CD8-positive, alpha-beta memory T cell (primary cell): ENCODE measurements at regions not wholly inside any gene's neighbourhood (a gene's known extent, or its start where the extent isn't known, plus 50 kb on each side); places are given as distances from the start of the nearest gene placed in this dataset.

ENCODE experiments used
- CTCF ChIA-PET: fragments of 350-600 bp; sonication (Branson Sonifier 250); formaldehyde crosslinking; loops from one replicate; lab custom pipeline; 2021; ENCODE audit warnings: antibody characterized with exemption; lab: Charles Lee
- POLR2A ChIA-PET: fragments of 350-600 bp; sonication (Branson Sonifier 250); formaldehyde crosslinking; loops from one replicate; lab custom pipeline; 2021; ENCODE audit warnings: antibody characterized with exemption; lab: Charles Lee
- DNase-seq, 5 donors: peaks; one replicate each; pipeline versions ENCODE4 v3.0.0 to v3.0.0-alpha.2; 2020 to 2022; ENCODE audit warnings: mixed read lengths in 1 of 5
- H3K27ac ChIP-seq: one replicate; pipeline ENCODE4 v1.7.0; 2013; ENCODE audit warnings: low read depth, mild to moderate bottlenecking, low read length, moderate library complexity
- H3K27me3 ChIP-seq: 2 replicates; pipeline ENCODE4 v1.7.0; 2013; ENCODE audit warnings: low read length, mild to moderate bottlenecking; ENCODE audit not compliant: insufficient read depth, poor library complexity, severe bottlenecking
- H3K36me3 ChIP-seq: 2 replicates; pipeline ENCODE4 v1.7.0; 2013; ENCODE audit warnings: mild to moderate bottlenecking, low read length, moderate library complexity; ENCODE audit not compliant: insufficient read depth
- H3K4me1 ChIP-seq: 2 replicates; pipeline ENCODE4 v1.7.0; 2013; ENCODE audit warnings: mild to moderate bottlenecking, low read length, moderate library complexity; ENCODE audit not compliant: insufficient read depth
- H3K4me3 ChIP-seq: 2 replicates; pipeline ENCODE4 v1.7.0; 2013; ENCODE audit warnings: mild to moderate bottlenecking, low read length
- H3K9me3 ChIP-seq: 2 replicates; pipeline ENCODE4 v1.7.0; 2013; ENCODE audit warnings: mild to moderate bottlenecking, low read length
- H3K27ac Mint-ChIP-seq, 8 donors: one replicate each; pipeline ENCODE4 v1.8.0; 2020 to 2021; ENCODE audit warnings: mixed read lengths in 8 of 8, mild to moderate bottlenecking in 6 of 8, inconsistent platforms in 3 of 8, moderate library complexity in 3 of 8
- H3K27me3 Mint-ChIP-seq, 2 donors: one replicate each; pipeline ENCODE4 v1.8.0; 2020 to 2021; ENCODE audit warnings: mixed read lengths in 2 of 2, mild to moderate bottlenecking in 1 of 2, moderate library complexity in 1 of 2
- H3K36me3 Mint-ChIP-seq, 3 donors: one replicate each; pipeline ENCODE4 v1.8.0; 2020 to 2021; ENCODE audit warnings: mixed read lengths in 3 of 3, inconsistent platforms in 1 of 3, mild to moderate bottlenecking in 1 of 3
- H3K4me1 Mint-ChIP-seq, 3 donors: one replicate each; pipeline ENCODE4 v1.8.0; 2020 to 2021; ENCODE audit warnings: mixed read lengths in 3 of 3, inconsistent platforms in 1 of 3, mild to moderate bottlenecking in 1 of 3
- H3K4me3 Mint-ChIP-seq, 7 donors: one replicate each; pipeline ENCODE4 v1.8.0; 2020 to 2021; ENCODE audit warnings: mixed read lengths in 7 of 7, mild to moderate bottlenecking in 6 of 7, moderate library complexity in 4 of 7, inconsistent platforms in 2 of 7
- H3K9me3 Mint-ChIP-seq, 5 donors: one replicate each; pipeline ENCODE4 v1.8.0; 2020 to 2022; ENCODE audit warnings: mixed read lengths in 5 of 5, mild to moderate bottlenecking in 3 of 5, moderate library complexity in 2 of 5, inconsistent platforms in 1 of 5

DNA sequence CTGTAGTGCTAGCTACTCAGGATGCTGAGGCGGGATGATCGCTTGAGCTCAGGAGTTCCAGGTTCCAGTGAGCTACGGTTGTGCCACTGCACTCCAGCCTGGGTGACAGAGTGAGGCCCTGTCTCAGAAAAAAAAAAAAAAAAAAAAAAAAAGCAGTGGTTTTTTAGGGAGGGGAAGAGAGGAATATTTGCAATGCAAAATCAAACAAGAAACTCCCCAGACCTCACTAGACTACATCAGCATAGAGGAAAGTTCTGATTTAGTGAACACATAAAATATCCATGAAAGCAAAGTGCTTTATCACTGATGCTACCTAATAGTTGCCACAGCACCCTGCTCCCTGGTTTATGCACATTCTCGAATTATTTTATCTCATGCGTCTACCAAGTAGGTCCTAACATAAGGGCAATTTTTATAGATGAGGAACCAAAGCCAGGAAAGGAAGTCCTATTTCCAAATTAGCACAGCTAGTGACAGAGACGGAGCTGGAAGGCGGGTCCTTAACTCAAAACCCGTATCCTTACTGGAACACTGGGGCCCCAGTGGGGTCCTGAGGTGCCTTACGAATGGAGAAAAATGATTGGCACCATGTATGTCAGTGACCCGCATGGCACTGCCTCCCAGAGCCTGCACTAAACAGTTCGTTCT lies 50.7 kb upstream of the GPR157 start:
- ChIA-PET POLR2A (interaction anchor here (0.7 kb wide), 1 partner anchor 812 kb away, joined by 13 read pairs; no protein-coding TSS in a partner anchor), CTCF (interaction anchor here (0.6 to 1.7 kb wide), 7 partner anchors 10 to 315 kb away, joined by 3 to 5 read pairs (median 3); no protein-coding TSS in a partner anchor)
- Mint-ChIP-seq H3K4me3 (peak overlapping the region in 1 of 7 donors; percentile 14), H3K27ac (no peak overlapping the region), H3K27me3 (peaks cover 19 to 49% of the 10 kb centered on the region in 2 donors), H3K4me1 (peaks cover 6 to 8% (median 7%) of the 10 kb centered on the region in 3 donors), H3K36me3 (no peaks in the 10 kb centered on the region), H3K9me3 (no peaks in the 10 kb centered on the region)
- Histone ChIP-seq H3K27ac (no peak overlapping the region), H3K9me3 (no peaks in the 10 kb centered on the region), H3K36me3 (no peaks in the 10 kb centered on the region), H3K4me3 (no peak overlapping the region), H3K4me1 (peaks cover 6% of the 10 kb centered on the region), H3K27me3 (peaks cover 13% of the 10 kb centered on the region)
- DNase-seq: no peak

DNA sequence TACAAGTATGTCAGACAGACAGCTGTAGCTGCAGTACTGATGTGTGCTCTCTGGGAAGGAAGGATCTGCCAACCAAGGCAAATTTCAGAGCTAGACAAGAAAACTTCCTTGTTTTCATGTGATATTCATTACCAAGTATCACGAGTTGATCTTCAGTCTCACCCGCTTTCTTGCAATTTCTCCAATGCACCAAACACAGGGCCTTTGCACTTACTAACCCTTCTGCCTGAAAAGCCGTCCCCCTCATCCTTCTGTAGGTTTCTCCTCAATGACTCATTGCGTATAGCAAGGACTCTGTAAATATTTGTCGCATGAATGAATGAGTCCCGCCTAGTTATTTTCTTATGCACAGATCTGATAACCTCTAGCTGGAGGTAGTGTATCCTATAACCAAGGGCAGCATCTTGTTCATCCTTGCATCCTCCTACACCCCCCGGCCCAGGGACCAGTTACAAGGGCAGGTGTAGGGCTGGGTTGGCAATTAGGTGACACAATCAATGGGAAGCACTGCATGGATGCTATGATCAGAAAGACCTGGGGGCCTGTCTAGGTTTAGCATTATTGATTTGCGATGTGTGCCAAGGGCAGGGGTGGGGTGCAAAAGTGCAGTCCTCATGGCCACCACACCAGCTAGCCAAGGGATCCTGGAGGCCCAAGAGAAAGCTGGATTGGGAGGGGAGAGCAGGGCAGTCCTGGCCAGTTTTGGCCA lies 51.4 kb upstream of the GPR157 start:
- H3K4me3 ChIP-seq: no peak overlapping the region
- H3K9me3 ChIP-seq: no peaks in the 10 kb centered on the region
- peaks cover 13% of the 10 kb centered on the region for H3K27me3 ChIP-seq

DNA sequence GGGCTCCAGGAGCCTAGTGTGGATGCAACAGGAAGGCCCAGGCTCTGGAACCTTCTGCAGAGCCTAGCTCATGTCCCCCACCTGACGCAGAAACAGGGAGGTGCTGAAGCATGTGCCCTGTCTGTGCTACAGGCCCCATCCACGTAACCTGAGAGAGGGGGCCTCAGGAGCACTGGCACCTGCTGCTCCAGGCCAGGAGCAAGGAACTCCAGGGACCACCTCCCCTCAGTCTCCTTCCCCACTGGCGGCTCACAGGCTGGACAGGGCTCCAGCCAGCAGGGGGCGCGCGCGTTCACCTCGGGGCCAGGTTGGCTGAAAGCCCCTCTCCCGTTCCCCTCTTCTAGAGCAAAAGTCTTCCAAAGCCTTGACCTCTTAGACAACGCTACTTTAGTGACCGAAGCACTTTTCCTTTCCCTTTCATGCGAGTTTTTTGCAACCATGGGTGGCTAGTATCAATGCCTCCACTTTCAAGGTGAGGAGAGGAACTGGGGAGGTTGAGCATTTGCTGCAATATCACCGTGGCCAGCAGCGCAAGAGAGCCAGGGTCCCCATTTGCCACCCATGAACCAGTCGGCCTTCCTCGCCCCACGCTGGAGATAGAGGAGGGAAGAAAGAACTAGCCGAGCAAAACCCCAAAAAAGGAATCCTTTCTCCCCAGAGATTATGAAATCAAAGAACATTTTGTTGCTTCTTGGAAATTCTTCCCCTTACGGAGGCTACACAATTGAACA lies 52.4 kb upstream of the GPR157 start:
- Histone ChIP-seq H3K36me3 (no peaks in the 10 kb centered on the region), H3K4me1 (peaks cover 6% of the 10 kb centered on the region), H3K9me3 (no peaks in the 10 kb centered on the region), H3K4me3 (peak overlapping the region; percentile 47), H3K27ac (no peak overlapping the region), H3K27me3 (peaks cover 13% of the 10 kb centered on the region)
- Mint-ChIP-seq H3K36me3 (no peaks in the 10 kb centered on the region), H3K4me1 (peaks cover 6 to 8% (median 7%) of the 10 kb centered on the region in 3 donors), H3K9me3 (no peaks in the 10 kb centered on the region), H3K4me3 (peak overlapping the region; percentile 54 to 82 (median 71)), H3K27me3 (peaks cover 18 to 43% of the 10 kb centered on the region in 2 donors), H3K27ac (peak overlapping the region in 1 of 8 donors; percentile 51)
- ChIA-PET CTCF (interaction anchor here (1.0 to 2.4 kb wide), 6 partner anchors 11 to 310 kb away, joined by 4 to 12 read pairs (median 4); no protein-coding TSS in a partner anchor), POLR2A (no interaction called here)
- peak; percentile 34 to 69 (median 60) for DNase-seq

More for the DNA sequence above, 51.4 kb upstream of the GPR157 start:
- no peaks in the 10 kb centered on the region for H3K36me3 ChIP-seq
- no peak overlapping the region for H3K27ac Mint-ChIP-seq
- ChIA-PET CTCF (interaction anchor here (1.0 to 2.4 kb wide), 6 partner anchors 10 to 311 kb away, joined by 4 to 12 read pairs (median 4); no protein-coding TSS in a partner anchor), POLR2A (no interaction called here)
- H3K4me1 Mint-ChIP-seq: peaks cover 6 to 8% (median 7%) of the 10 kb centered on the region in 3 donors
- H3K4me1 ChIP-seq: peaks cover 6% of the 10 kb centered on the region
- peak overlapping the region in 1 of 7 donors; percentile 26 for H3K4me3 Mint-ChIP-seq
- H3K27ac ChIP-seq: no peak overlapping the region
- H3K36me3 Mint-ChIP-seq: no peaks in the 10 kb centered on the region
- H3K9me3 Mint-ChIP-seq: no peaks in the 10 kb centered on the region
- no peak for DNase-seq
- H3K27me3 Mint-ChIP-seq: peaks cover 19 to 46% of the 10 kb centered on the region in 2 donors

DNA sequence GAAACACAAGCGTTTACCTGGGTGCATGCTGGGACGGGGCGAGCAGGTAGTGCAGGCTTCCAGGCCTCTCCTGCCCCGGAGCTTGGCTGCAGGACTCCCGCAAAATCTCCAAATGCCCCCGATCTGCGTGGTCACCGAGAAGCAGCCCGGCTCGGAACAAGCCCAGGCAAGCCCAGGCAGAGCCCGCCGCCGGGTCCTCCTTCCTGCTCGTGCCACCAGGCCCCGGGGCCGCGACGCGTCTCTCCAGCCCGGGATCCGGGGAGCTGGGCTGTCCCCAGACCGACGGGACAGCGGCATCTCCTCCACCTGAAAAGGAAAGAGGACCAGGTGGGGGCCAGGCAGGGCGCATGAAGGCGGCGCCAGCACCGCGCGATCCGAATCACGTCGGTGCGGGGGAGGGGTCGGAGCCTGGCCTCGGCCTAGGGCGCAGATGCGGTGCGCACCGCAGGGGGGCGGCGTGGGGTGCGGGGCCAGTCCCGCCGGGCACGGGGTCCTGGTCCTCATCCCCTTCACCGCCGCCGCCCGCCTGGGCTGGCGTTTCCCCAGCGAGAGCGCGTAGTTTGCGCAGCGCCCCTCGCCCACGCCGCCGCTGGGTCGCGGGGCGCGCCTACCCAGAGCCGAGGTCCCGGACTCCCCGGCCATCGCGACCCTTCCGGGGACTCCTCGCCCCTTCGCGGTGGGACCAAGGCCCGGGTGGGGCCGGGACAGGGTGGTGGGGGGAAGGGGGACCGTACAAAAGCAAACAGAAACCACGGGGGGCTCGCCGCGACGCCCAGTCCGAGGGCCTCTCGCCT lies 52.4 kb upstream of the H6PD start:
- Mint-ChIP-seq H3K4me1 (peaks cover 6 to 8% (median 7%) of the 10 kb centered on the region in 3 donors), H3K27ac (no peak overlapping the region), H3K27me3 (peaks cover 18 to 38% of the 10 kb centered on the region in 2 donors), H3K4me3 (peak overlapping the region; percentile 6 to 82 (median 66)), H3K36me3 (no peaks in the 10 kb centered on the region), H3K9me3 (no peaks in the 10 kb centered on the region)
- Histone ChIP-seq H3K4me3 (peak overlapping the region; percentile 47), H3K9me3 (no peaks in the 10 kb centered on the region), H3K4me1 (peaks cover 6% of the 10 kb centered on the region), H3K27me3 (peaks cover 13% of the 10 kb centered on the region), H3K27ac (no peak overlapping the region), H3K36me3 (no peaks in the 10 kb centered on the region)
- CTCF ChIA-PET: interaction anchor here (2.4 kb wide), 1 partner anchor 309 kb away, joined by 12 read pairs; no protein-coding TSS in a partner anchor
- POLR2A ChIA-PET: interaction anchor here (0.6 kb wide), 1 partner anchor 23 kb away, joined by 3 read pairs; no protein-coding TSS in a partner anchor
- no peak for DNase-seq

DNA sequence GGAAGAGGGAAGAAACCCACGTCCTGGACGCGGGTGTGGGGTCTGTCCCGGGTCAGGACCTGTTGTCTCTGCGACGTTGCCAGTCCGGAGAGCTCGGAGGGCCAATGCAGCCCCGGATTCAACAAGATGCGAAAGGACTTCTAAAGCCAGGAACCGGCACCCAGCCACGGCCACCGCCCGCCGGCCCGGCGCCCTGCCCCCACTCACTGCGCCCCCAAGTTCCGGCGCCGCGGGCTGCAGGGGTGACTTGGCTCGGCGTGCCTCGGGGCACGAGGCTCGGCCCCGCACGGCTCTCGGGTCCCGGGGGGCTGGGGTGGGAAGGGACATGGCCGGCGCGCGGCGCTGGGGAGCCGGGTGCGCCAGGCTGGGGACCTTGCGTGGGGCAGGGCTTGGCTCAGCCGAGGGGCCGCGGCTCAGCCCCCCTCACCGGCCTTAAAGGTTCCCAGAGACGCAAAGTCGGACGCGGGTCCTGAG lies 51.8 kb upstream of the H6PD start:
- POLR2A ChIA-PET: no interaction called here
- no peaks in the 10 kb centered on the region for H3K9me3 Mint-ChIP-seq
- Histone ChIP-seq H3K36me3 (no peaks in the 10 kb centered on the region), H3K9me3 (no peaks in the 10 kb centered on the region), H3K27me3 (peaks cover 13% of the 10 kb centered on the region), H3K27ac (no peak overlapping the region), H3K4me3 (no peak overlapping the region), H3K4me1 (peaks cover 6% of the 10 kb centered on the region)
- no peaks in the 10 kb centered on the region for H3K36me3 Mint-ChIP-seq
- no peak for DNase-seq
- H3K4me1 Mint-ChIP-seq: peaks cover 6 to 8% (median 7%) of the 10 kb centered on the region in 3 donors
- H3K27ac Mint-ChIP-seq: no peak overlapping the region
- H3K4me3 Mint-ChIP-seq: peak overlapping the region in 6 of 7 donors; percentile 6 to 63 (median 40)
- CTCF ChIA-PET: interaction anchor here (1.5 kb wide), 1 partner anchor 14 kb away, joined by 3 read pairs; no protein-coding TSS in a partner anchor
- peaks cover 18 to 38% of the 10 kb centered on the region in 2 donors for H3K27me3 Mint-ChIP-seq

DNA sequence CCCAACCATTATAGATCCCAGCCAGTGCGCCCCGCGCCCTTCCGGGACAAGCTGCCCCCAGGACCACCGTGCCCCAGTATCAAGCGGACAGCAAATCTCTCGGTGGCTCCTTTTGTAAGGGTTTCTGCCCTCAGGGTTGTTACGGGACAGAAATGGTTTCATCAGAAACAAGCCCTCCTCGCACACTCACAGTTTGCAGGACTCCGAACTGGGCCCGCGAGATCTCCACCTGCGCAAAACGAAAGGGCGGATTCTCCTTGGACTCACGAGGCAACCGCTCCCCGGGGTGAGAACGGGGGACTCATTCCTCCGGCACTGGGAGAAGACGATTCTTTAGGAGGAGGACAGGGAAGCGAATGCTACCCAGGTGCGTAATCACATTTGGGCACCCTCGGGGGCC lies 51.1 kb upstream of the H6PD start:
- POLR2A ChIA-PET: no interaction called here
- H3K4me3 ChIP-seq: no peak overlapping the region
- no peak overlapping the region for H3K27ac Mint-ChIP-seq
- H3K36me3 ChIP-seq: no peaks in the 10 kb centered on the region
- CTCF ChIA-PET: interaction anchor here (1.5 kb wide), 1 partner anchor 13 kb away, joined by 3 read pairs; no protein-coding TSS in a partner anchor
- peaks cover 19 to 38% of the 10 kb centered on the region in 2 donors for H3K27me3 Mint-ChIP-seq
- no peak for DNase-seq
- H3K27ac ChIP-seq: no peak overlapping the region
- peak overlapping the region in 2 of 7 donors; percentile 24 to 31 for H3K4me3 Mint-ChIP-seq
- H3K9me3 Mint-ChIP-seq: no peaks in the 10 kb centered on the region
- H3K36me3 Mint-ChIP-seq: no peaks in the 10 kb centered on the region
- H3K27me3 ChIP-seq: peaks cover 13% of the 10 kb centered on the region
- H3K4me1 ChIP-seq: peaks cover 6% of the 10 kb centered on the region
- peaks cover 6 to 8% (median 7%) of the 10 kb centered on the region in 3 donors for H3K4me1 Mint-ChIP-seq
- no peaks in the 10 kb centered on the region for H3K9me3 ChIP-seq

DNA sequence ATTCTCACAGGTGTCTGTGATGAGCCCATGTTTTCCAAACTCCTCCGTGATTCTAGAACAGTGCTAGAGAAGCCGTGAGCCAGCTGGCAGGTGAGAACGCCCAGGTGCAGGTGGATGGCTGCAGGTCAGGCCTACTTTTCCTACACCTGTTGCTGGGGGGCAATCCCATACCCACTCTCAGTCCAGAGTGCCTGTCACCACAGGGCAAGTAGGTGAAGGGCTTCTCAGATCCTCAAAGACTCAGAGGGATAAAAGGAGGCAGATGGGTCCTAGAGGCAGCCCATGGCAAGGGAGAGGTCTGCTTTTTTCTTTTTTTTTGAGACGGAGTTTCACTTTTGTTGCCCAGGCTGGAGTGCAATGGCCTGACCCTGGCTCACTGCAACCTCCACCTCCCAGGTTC lies 50.7 kb upstream of the H6PD start:
- Mint-ChIP-seq H3K36me3 (no peaks in the 10 kb centered on the region), H3K4me1 (peaks cover 6 to 8% (median 7%) of the 10 kb centered on the region in 3 donors), H3K9me3 (no peaks in the 10 kb centered on the region), H3K27me3 (peaks cover 19 to 34% of the 10 kb centered on the region in 2 donors), H3K4me3 (no peak overlapping the region), H3K27ac (no peak overlapping the region)
- ChIA-PET CTCF (interaction anchor here (1.5 kb wide), 1 partner anchor 13 kb away, joined by 3 read pairs; no protein-coding TSS in a partner anchor), POLR2A (no interaction called here)
- Histone ChIP-seq H3K4me3 (no peak overlapping the region), H3K4me1 (peaks cover 6% of the 10 kb centered on the region), H3K9me3 (no peaks in the 10 kb centered on the region), H3K27me3 (peaks cover 13% of the 10 kb centered on the region), H3K36me3 (no peaks in the 10 kb centered on the region), H3K27ac (no peak overlapping the region)
- DNase-seq: no peak
